SK-N-SH (cell line): ENCODE measurements at regions not wholly inside any gene's neighbourhood (a gene's known extent, or its start where the extent isn't known, plus 50 kb on each side); places are given as distances from the start of the nearest gene placed in this dataset.

ENCODE experiments used
- CHD2 ChIP-seq: fragments of 150-350 bp; IDR thresholded peaks from 2 replicates; pipeline ENCODE4 v1.6.1; 2018; ENCODE audit warnings: low read length; ENCODE audit not compliant: partially characterized antibody
- CTCF ChIP-seq: fragments of 200-600 bp; sonication (generic); IDR thresholded peaks from 2 replicates; pipeline ENCODE4 v1.6.1; 2017; ENCODE audit warnings: antibody characterized with exemption, mild to moderate bottlenecking, moderate library complexity
- SMC3 ChIP-seq: IDR thresholded peaks from 2 replicates; pipeline ENCODE4 v1.6.1; 2012; ENCODE audit warnings: low read depth, low read length, improper control_type of control experiment
- YY1 ChIP-seq: IDR thresholded peaks from 2 replicates; pipeline ENCODE4 v1.4.0; 2012; ENCODE audit warnings: low read depth, mild to moderate bottlenecking
- TF ChIP-seq, protein P1 (sequence below): IDR thresholded peaks from 2 replicates; pipeline ENCODE4; 2012

DNA sequence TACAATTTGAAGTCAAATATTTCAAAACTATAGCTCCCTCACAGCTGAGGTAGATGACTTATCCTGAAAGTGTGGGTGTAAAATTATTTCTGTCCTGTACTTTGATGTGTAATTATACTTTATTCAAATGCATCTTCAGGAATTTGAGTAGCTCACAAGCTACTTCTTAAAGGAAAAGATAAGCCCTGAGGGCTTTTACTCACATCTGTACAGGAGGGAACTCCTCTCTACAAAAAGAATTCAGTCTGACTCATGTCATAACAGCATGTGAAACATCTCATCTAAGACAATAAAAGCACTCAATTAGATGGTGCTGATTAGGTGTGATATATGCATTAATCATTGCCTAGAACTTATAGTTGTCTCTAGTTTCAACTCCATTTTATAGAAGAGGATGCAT is 452.0 kb downstream of the PRKD1 start:
- TF ChIP-seq CTCF: no peak
- TF ChIP-seq YY1: no peak
- TF ChIP-seq SMC3: no peak
- no peak for TF ChIP-seq CHD2
- TF ChIP-seq, protein P1, sequence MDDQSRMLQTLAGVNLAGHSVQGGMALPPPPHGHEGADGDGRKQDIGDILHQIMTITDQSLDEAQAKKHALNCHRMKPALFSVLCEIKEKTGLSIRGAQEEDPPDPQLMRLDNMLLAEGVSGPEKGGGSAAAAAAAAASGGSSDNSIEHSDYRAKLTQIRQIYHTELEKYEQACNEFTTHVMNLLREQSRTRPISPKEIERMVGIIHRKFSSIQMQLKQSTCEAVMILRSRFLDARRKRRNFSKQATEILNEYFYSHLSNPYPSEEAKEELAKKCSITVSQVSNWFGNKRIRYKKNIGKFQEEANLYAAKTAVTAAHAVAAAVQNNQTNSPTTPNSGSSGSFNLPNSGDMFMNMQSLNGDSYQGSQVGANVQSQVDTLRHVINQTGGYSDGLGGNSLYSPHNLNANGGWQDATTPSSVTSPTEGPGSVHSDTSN: no peak
